ENCODE measurements at regions not wholly inside any gene's neighbourhood (a gene's known extent, or its start where the extent isn't known, plus 50 kb on each side); places are given as distances from the start of the nearest gene placed in this dataset.

GRCh38 chr4:173934201-173934600 is 349.3 kb downstream of the FBXO8 start:
- TF ChIP-seq CHD4 (IDR thresholded peaks at IDR 0.05; ENCODE audit: insufficient read depth, insufficient replicate concordance, low read depth, low read length, poor library complexity, severe bottlenecking) (no peak), MLLT1 (IDR thresholded peaks at IDR 0.05) (no peak), HCFC1 (IDR thresholded peaks at IDR 0.05; ENCODE audit: low read depth, low read length) (no peak), ETV5 (CRISPR knock-in tag; IDR thresholded peaks at IDR 0.05; ENCODE audit: low read depth) (no peak), POLR2AphosphoS5 (IDR thresholded peaks at IDR 0.05; ENCODE audit: control insufficient read depth, insufficient read depth, low read depth, low read length) (no peak), PTBP1 (IDR thresholded peaks at IDR 0.05; ENCODE audit: low read depth, low read length) (no peak), XRCC4 (IDR thresholded peaks at IDR 0.05; ENCODE audit: extremely low read depth, insufficient read depth, insufficient read length) (no peak), EHMT2 (IDR thresholded peaks at IDR 0.05) (no peak), NBN (IDR thresholded peaks at IDR 0.05; ENCODE audit: low read depth) (no peak), CTCF (IDR thresholded peaks at IDR 0.05 in 2 of 3, conservative IDR thresholded peaks at IDR 0.05 in 1 of 3; ENCODE audit: insufficient read depth in 2 of 3, low read depth in 1 of 3, low read length in 3 of 3) (no peak), USF1 (CRISPR knock-in tag; IDR thresholded peaks at IDR 0.05) (no peak), HMBOX1 (IDR thresholded peaks at IDR 0.05) (no peak), GTF3C2 (IDR thresholded peaks at IDR 0.05; ENCODE audit: borderline replicate concordance, extremely low read depth, insufficient read length) (no peak)

Measured in K562 (cell line).